ENCODE measurements at regions not wholly inside any gene's neighbourhood (a gene's known extent, or its start where the extent isn't known, plus 50 kb on each side); places are given as distances from the start of the nearest gene placed in this dataset.

- no TSS peak for BruUV-seq (replicated peaks)
- CTCF ChIA-PET = no interaction called here
- POLR2A ChIA-PET = no interaction called here
Measured at GRCh38 chr10:83577421-83577820, 561.9 kb upstream of the GHITM start.

More at GRCh38 chr10:83577421-83577820, 561.9 kb upstream of the GHITM start:
- no peaks in the 10 kb centered on the region for H3K79me2 ChIP-seq (ENCODE audit: insufficient read depth, low read length)
- H3K27me3 ChIP-seq (ENCODE audit: insufficient read depth, low read length) = no peaks in the 10 kb centered on the region
- H3K36me3 ChIP-seq (ENCODE audit: control insufficient read depth in 1 of 2, insufficient read depth in 2 of 2, low read length in 2 of 2) = no peaks in the 10 kb centered on the region
- ATAC-seq (no peak), DNase-seq (ENCODE audit: low read depth, low spot score) (no peak)
- intact Hi-C loops (cut with micrococcal nuclease) = no loop called here
- H2AFZ ChIP-seq (ENCODE audit: low read depth, low read length, poor library complexity, severe bottlenecking) = no peak overlapping the region
- no peak overlapping the region for H3K9ac ChIP-seq (ENCODE audit: low read length)
- H3K4me3 ChIP-seq (replicated peaks in 1 of 2; ENCODE audit: low read depth in 1 of 2, low read length in 2 of 2) = no peak overlapping the region
- no peak for TF ChIP-seq JUND (IDR thresholded peaks at IDR 0.05)
- no peak for TF ChIP-seq POLR2AphosphoS5 (IDR thresholded peaks at IDR 0.05; ENCODE audit: low read depth, low read length)
- TF ChIP-seq YY1 (IDR thresholded peaks at IDR 0.05; ENCODE audit: extremely low read depth, insufficient replicate concordance, low read depth, low read length) = no peak
- no peak for TF ChIP-seq ATF3 (IDR thresholded peaks at IDR 0.05)
- TF ChIP-seq MAX (IDR thresholded peaks at IDR 0.05) = no peak
- TF ChIP-seq ZBTB33 (IDR thresholded peaks at IDR 0.05; ENCODE audit: extremely low read depth, insufficient replicate concordance, low read length) = no peak
- no peak for TF ChIP-seq SP1 (IDR thresholded peaks at IDR 0.05; ENCODE audit: low read depth)
- TF ChIP-seq SIN3A (IDR thresholded peaks at IDR 0.05; ENCODE audit: low read depth) = no peak
- TF ChIP-seq SRF (IDR thresholded peaks at IDR 0.05; ENCODE audit: low read depth) = no peak
- TF ChIP-seq CTCF (IDR thresholded peaks at IDR 0.05 in 2 of 3, conservative IDR thresholded peaks at IDR 0.05 in 1 of 3; ENCODE audit: borderline replicate concordance in 1 of 3, insufficient read depth in 1 of 3, low read depth in 2 of 3, low read length in 2 of 3) = no peak
- no peak for TF ChIP-seq ELF1 (IDR thresholded peaks at IDR 0.05; ENCODE audit: borderline replicate concordance, low read depth)
- TF ChIP-seq EGR1 (IDR thresholded peaks at IDR 0.05; ENCODE audit: low read depth) = no peak
- TF ChIP-seq EZH2 (IDR thresholded peaks at IDR 0.05) = no peak
- no peak for TF ChIP-seq EZH2phosphoT487 (IDR thresholded peaks at IDR 0.05; ENCODE audit: borderline replicate concordance)
- no peak for TF ChIP-seq ZNF274 (IDR thresholded peaks at IDR 0.05; ENCODE audit: low read depth, low read length)
- TF ChIP-seq REST (IDR thresholded peaks at IDR 0.05; ENCODE audit: low read depth) = no peak
- no peaks in the 10 kb centered on the region for H3K9me2 ChIP-seq (ENCODE audit: insufficient read depth)
- peaks cover 7 to 12% of the 10 kb centered on the region in 2 experiments; a peak in 2 of 4 replicates for H3K9me3 ChIP-seq (ENCODE audit: control insufficient read depth in 1 of 2, insufficient read depth in 1 of 2, low read depth in 1 of 2, low read length in 2 of 2)
- RAD21 ChIA-PET (ENCODE audit: low non-redundant PET in 1 of 2, low total read pairs in 2 of 2, uncharacterized antibody in 2 of 2, unreplicated experiment in 2 of 2) = no interaction called here
- no peaks in the 10 kb centered on the region for H3K4me1 ChIP-seq (ENCODE audit: control insufficient read depth in 1 of 2, insufficient read depth in 2 of 2, low read length in 2 of 2)
- H3K4me2 ChIP-seq (ENCODE audit: low read length) = no peak overlapping the region
- no peaks in the 10 kb centered on the region; the same call in 1 of the 2 replicates for H4K20me1 ChIP-seq (ENCODE audit: insufficient read depth)
- no peak overlapping the region for H3K27ac ChIP-seq (ENCODE audit: low read depth, low read length)

Data from HCT116 (cell line).